IPS-20b (cell line): ENCODE measurements at regions not wholly inside any gene's neighbourhood (a gene's known extent, or its start where the extent isn't known, plus 50 kb on each side); places are given as distances from the start of the nearest gene placed in this dataset.
"Not testable (repeated sequence)": the region's sequence is repeated elsewhere in the genome, so short reads cannot be mapped to it uniquely, and the experiment has no call there.

Experiments
- H3K27ac ChIP-seq: one replicate; pipeline ENCODE4 v1.5.1; 2013; ENCODE audit warnings: low read length
- H3K27me3 ChIP-seq: 2 replicates; pipeline ENCODE4 v1.6.1; 2013; ENCODE audit warnings: mild to moderate bottlenecking, low read length, inconsistent platforms; ENCODE audit not compliant: insufficient read depth
- H3K36me3 ChIP-seq: 2 replicates; pipeline ENCODE4 v1.6.1; 2013; ENCODE audit warnings: low read depth, mild to moderate bottlenecking, inconsistent platforms, low read length, moderate library complexity; ENCODE audit not compliant: insufficient read depth
- H3K4me1 ChIP-seq: 2 replicates; pipeline ENCODE4 v1.6.1; 2013; ENCODE audit warnings: mild to moderate bottlenecking, control low read depth, inconsistent platforms, low read length, moderate library complexity; ENCODE audit not compliant: insufficient read depth
- H3K4me3 ChIP-seq: 2 replicates; pipeline ENCODE4 v1.5.1; 2013; ENCODE audit warnings: mild to moderate bottlenecking, low read length, inconsistent platforms
- H3K9ac ChIP-seq: 2 replicates; pipeline ENCODE4 v1.6.1; 2013; ENCODE audit warnings: low read depth, mild to moderate bottlenecking, inconsistent platforms, low read length, moderate library complexity
- H3K9me3 ChIP-seq: 2 replicates; pipeline ENCODE4 v1.6.1; 2013; ENCODE audit warnings: mild to moderate bottlenecking, low read depth, low read length, inconsistent platforms; ENCODE audit not compliant: insufficient read depth

DNA sequence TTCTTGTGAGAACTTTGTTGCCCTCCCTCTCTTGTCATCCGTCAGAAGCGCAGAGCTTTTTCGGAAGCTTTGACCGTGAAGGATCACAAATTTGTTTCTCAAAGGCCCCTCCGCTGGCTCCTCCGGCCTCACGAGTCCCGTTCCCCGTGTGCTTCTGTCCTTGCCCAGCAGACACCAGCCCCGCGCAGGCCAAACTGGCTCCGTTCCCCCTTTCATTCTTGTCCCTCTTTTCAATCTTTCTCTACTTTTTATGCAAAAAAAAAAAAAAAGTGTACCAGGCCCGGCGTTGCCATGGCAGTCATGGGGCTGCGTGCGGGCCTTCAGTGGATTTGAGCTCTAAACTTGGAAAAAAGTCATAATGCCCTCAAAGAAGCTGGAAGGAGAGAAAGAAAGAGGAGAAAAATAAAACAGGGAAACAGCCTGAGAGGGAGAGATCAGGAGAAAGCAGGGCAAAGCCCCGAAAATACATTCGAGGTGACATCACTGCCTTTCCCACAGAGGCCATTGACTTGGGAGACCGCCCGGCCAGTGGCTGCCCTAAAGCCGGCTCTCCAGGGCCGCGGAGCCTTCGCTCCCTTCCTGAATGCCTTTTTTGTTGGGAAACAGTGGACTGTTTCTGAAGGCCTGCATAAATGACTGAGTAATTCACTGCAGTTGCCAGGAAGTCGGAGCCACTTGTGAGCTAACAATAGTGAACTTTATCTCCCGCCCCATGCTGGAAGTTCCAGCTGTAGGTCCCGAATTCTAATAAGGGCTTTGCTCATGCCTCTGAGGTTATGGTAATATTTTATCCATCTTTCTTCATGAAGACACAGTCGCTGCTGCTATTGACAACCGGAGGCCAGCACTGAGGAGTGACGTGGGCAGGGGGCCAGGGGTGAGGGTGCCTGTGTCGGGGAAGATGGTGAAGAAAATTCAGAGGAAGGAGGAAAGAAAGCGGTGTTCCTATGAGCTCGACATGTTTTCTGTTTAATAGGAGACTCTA, 670.9 kb downstream of the QKI start:
- no peak overlapping the region for H3K9ac ChIP-seq

DNA sequence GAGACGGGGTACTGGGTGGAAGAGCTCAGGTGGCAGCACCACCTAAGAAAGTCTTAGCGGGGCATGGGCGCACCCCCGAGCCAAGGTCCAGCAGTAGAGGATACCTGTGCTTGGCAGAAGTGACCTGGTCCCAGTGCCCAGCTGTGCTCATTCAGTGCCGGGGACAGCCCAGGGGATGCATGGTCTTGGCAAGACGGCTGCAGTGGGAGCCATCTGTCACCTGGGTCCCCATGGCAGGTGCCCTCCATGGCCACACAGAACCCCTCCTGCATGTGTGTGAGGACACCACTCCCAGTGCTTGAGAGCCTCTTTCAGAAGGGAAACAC, 664.7 kb downstream of the QKI start:
- Histone ChIP-seq H3K36me3 (no peaks in the 10 kb centered on the region), H3K27ac (no peak overlapping the region), H3K27me3 (no peaks in the 10 kb centered on the region), H3K4me1 (no peaks in the 10 kb centered on the region), H3K9ac (no peak overlapping the region), H3K9me3 (no peaks in the 10 kb centered on the region), H3K4me3 (no peak overlapping the region)

More for the DNA sequence above, 670.9 kb downstream of the QKI start:
- Histone ChIP-seq H3K27ac (no peak overlapping the region), H3K4me3 (no peak overlapping the region), H3K36me3 (no peaks in the 10 kb centered on the region), H3K27me3 (no peaks in the 10 kb centered on the region), H3K9me3 (no peaks in the 10 kb centered on the region), H3K4me1 (no peaks in the 10 kb centered on the region)

- Histone ChIP-seq H3K4me1 (no peaks in the 10 kb centered on the region), H3K4me3 (no peak overlapping the region), H3K27me3 (no peaks in the 10 kb centered on the region), H3K27ac (no peak overlapping the region), H3K9ac (no peak overlapping the region), H3K36me3 (no peaks in the 10 kb centered on the region), H3K9me3 (no peaks in the 10 kb centered on the region)
These were observed 664.2 kb downstream of the QKI start for GRCh38 chr6:164078532-164079274.

DNA sequence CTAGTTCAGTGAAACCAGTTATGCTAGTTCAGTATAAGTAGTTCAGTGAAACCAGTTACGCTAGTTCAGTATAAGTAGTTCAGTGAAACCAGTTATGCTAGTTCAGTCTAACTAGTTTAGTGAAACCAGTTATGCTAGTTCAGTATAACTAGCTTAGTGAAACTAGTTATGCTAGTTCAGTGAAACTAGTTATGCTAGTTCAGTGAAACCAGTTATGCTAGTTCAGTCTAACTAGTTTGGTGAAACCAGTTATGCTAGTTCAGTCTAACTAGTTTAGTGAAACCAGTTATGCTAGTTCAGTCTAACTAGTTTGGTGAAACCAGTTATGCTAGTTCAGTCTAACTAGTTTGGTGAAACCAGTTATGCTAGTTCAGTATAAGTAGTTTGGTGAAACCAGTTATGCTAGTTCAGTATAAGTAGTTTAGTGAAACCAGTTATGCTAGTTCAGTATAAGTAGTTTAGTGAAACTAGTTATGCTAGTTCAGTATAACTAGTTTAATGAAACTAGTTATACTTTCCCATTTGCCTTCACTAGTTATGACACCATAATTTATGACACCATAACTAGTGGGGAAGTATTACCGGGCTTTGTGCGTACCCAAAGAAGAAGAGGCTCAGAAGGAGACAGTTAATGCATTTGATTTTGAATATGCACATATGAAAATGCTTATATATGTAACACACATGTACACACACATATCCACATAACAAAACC, 662.5 kb downstream of the QKI start:
- not testable (repeated sequence) for H3K27ac ChIP-seq, H3K9ac ChIP-seq, H3K36me3 ChIP-seq, H3K27me3 ChIP-seq, H3K9me3 ChIP-seq, H3K4me1 ChIP-seq, H3K4me3 ChIP-seq

- Histone ChIP-seq H3K36me3 (no peaks in the 10 kb centered on the region), H3K9me3 (no peaks in the 10 kb centered on the region), H3K4me3 (no peak overlapping the region), H3K4me1 (no peaks in the 10 kb centered on the region), H3K9ac (no peak overlapping the region), H3K27ac (no peak overlapping the region), H3K27me3 (no peaks in the 10 kb centered on the region)
These were observed 661.6 kb downstream of the QKI start for GRCh38 chr6:164075981-164076615.

GRCh38 chr6:164072240-164072666, 657.7 kb downstream of the QKI start:
- Histone ChIP-seq H3K4me3 (no peak overlapping the region), H3K27me3 (no peaks in the 10 kb centered on the region), H3K4me1 (no peaks in the 10 kb centered on the region), H3K36me3 (no peaks in the 10 kb centered on the region), H3K27ac (no peak overlapping the region), H3K9me3 (no peaks in the 10 kb centered on the region), H3K9ac (no peak overlapping the region)

DNA sequence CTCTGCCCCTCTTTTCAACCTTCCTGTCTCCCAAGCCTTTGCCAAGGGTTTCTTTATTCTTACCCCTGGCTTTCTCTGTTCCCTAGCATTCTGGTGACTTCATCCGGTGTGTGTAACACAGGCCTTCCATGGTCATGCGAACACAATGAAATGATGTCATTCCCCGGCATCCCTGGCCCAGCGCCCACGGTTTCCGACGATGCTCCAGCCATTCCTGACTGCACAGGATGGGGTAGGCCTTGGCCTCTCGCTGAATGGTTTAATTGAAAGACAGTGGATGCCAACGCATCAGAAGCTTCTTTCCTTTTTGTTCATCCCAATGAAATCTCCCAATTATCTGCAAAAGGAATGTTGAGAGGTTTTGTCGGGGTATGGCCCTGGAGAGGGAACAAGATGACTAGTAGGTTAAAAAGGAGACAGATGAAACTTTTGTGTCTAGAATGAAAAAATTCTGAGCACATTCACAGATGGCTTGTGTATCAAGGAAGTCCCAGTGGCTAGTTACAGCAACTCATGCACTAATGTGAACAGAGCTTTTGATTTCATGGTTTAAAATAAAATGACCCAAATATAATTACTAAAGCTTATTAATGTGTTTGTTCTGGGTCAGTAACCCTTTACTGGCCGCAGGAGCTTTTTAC, 655.0 kb downstream of the QKI start:
- no peak overlapping the region for H3K4me3 ChIP-seq
- H3K9ac ChIP-seq, result no peak overlapping the region
- H3K27ac ChIP-seq, result no peak overlapping the region
- no peaks in the 10 kb centered on the region for H3K27me3 ChIP-seq
- H3K9me3 ChIP-seq, result no peaks in the 10 kb centered on the region
- no peaks in the 10 kb centered on the region for H3K36me3 ChIP-seq
- no peaks in the 10 kb centered on the region for H3K4me1 ChIP-seq

- H3K27me3 ChIP-seq, result no peaks in the 10 kb centered on the region
These were observed 654.0 kb downstream of the QKI start for GRCh38 chr6:164068527-164068926.

GRCh38 chr6:164066766-164067165, 652.2 kb downstream of the QKI start:
- Histone ChIP-seq H3K9ac (no peak overlapping the region), H3K27me3 (no peaks in the 10 kb centered on the region), H3K4me1 (no peaks in the 10 kb centered on the region), H3K9me3 (no peaks in the 10 kb centered on the region), H3K4me3 (no peak overlapping the region), H3K27ac (no peak overlapping the region), H3K36me3 (no peaks in the 10 kb centered on the region)

More at GRCh38 chr6:164068527-164068926, 654.0 kb downstream of the QKI start:
- H3K9ac ChIP-seq, result no peak overlapping the region
- no peak overlapping the region for H3K4me3 ChIP-seq
- no peaks in the 10 kb centered on the region for H3K4me1 ChIP-seq
- no peaks in the 10 kb centered on the region for H3K36me3 ChIP-seq
- no peaks in the 10 kb centered on the region for H3K9me3 ChIP-seq
- H3K27ac ChIP-seq, result no peak overlapping the region

- H3K27me3 ChIP-seq, result no peaks in the 10 kb centered on the region
- no peaks in the 10 kb centered on the region for H3K36me3 ChIP-seq
- no peak overlapping the region for H3K4me3 ChIP-seq
- no peaks in the 10 kb centered on the region for H3K4me1 ChIP-seq
- no peak overlapping the region for H3K9ac ChIP-seq
- H3K9me3 ChIP-seq, result no peaks in the 10 kb centered on the region
- no peak overlapping the region for H3K27ac ChIP-seq
These were observed 651.8 kb downstream of the QKI start for GRCh38 chr6:164066335-164066734.

DNA sequence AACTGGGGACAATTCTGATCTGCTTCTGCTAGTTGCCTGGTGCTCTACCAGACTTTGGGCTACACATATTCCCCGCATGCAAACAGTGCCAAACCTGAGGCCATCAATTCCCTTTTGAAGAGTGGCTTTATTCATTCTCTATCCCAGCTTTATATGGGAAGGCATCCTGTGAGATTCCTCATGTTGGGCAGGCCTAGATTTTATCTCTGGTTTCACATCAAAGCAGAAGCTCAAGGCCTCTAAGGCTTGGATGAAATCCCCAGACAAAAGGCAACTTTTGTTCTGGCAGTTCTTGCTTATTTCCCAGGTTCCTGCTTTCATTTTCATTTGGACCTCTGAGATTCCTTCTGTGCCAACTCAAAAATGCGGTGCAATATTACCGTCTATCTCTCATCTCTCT, 648.8 kb downstream of the QKI start:
- no peak overlapping the region for H3K9ac ChIP-seq
- H3K27me3 ChIP-seq, result no peaks in the 10 kb centered on the region
- H3K4me3 ChIP-seq, result no peak overlapping the region
- H3K27ac ChIP-seq, result no peak overlapping the region
- no peaks in the 10 kb centered on the region for H3K4me1 ChIP-seq
- H3K9me3 ChIP-seq, result no peaks in the 10 kb centered on the region
- no peaks in the 10 kb centered on the region for H3K36me3 ChIP-seq
